OCI-LY1 (cell line): ENCODE measurements at regions not wholly inside any gene's neighbourhood (a gene's known extent, or its start where the extent isn't known, plus 50 kb on each side); places are given as distances from the start of the nearest gene placed in this dataset.

Source experiments
- CTCF ChIP-seq: fragments of 200-600 bp; sonication (generic), shearing (Covaris generic); IDR thresholded peaks from 2 replicates; pipeline ENCODE4 v1.5.1; 2017; ENCODE audit warnings: mild to moderate bottlenecking, antibody characterized with exemption, low read length, moderate library complexity, mixed read lengths
- EZH2 ChIP-seq: fragments of 200-600 bp; sonication (generic), shearing (Covaris generic); IDR thresholded peaks from 2 replicates; pipeline ENCODE4 v1.8.0; 2017; ENCODE audit warnings: borderline replicate concordance, mixed run types, mild to moderate bottlenecking, antibody characterized with exemption, low read length, moderate library complexity, mixed read lengths

GRCh38 chr7:106794276-106795083 is 70.6 kb upstream of the PIK3CG start:
- TF ChIP-seq CTCF (no peak), EZH2 (no peak)
